T-helper 1 cell treated with Interleukin-12 subunit alpha and Interleukin-12 subunit beta and Interleukin-4 antibody, amounts not matched to agents 30 ng/mL and 1 ng/mL, for 36 hours (primary cell): ENCODE measurements at regions not wholly inside any gene's neighbourhood (a gene's known extent, or its start where the extent isn't known, plus 50 kb on each side); places are given as distances from the start of the nearest gene placed in this dataset.

Experiments
- intact Hi-C: fragments of 100-400 bp; cut with micrococcal nuclease; formaldehyde crosslinking; loops from one replicate; pipeline ENCODE4 v1.15.1; 2024

- intact Hi-C loops: no loop called here
Observed at GRCh38 chr10:23493711-23494110, 54.8 kb downstream of the OTUD1 start.

DNA sequence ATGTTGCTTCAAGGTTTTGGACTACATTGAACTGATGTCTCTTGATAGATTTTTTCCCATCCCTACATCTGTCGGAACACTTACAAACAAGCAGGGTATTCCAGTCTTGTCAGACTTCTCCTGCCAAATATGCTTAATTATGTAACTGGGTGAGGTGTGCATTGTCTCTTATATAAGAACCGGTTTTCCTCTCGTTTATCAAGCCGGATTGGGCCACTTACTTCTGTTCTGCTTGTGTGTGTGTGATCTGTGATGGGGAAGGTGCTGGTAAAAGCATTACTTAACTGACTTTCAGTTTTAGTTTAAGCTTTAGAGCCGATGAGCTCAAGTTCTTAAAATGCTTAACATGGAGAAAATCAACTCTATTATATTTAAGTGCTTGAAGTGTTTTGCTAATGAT lies 57.9 kb downstream of the OTUD1 start:
- intact Hi-C loops: no loop called here

GRCh38 chr10:23499372-23500132 lies 60.7 kb downstream of the OTUD1 start:
- intact Hi-C loops: no loop called here

- intact Hi-C loops: no loop called here
Observed at GRCh38 chr10:23505797-23506465, 67.1 kb downstream of the OTUD1 start.

DNA sequence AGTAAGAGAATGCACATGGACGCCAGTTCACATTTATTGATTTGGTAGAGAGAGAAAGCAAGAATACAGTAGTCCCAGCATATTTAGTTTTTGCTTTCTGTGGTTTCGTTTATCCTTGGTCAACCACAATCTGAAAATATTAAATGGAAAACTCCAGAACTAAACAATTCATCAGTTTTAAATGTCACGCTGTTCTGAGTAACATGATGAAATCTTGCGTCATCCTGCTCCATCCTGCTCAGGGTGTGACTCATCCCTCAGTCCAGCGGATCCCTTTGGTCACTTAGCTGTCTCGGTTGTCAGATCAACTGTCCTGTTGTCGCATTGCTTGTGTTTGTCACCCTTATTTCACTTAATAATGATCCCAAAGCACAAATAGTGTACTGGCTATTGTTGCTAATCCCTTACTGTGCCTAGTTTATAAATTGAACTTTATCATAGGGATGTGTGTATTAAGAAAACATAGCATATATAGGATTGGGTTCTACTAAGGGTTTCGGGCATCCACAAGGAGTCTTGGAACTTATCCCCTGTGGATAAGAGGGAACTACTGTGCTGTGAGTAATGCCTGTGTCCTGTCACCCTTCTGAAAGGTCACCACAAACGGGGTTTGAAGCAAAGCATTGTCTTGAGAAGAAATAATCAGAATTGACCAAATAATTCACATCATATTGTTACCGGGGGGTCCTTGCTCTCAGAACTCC lies 73.6 kb downstream of the OTUD1 start:
- intact Hi-C loops: loop anchor here (5.0 kb wide), 1 partner anchor 65 kb away; no protein-coding TSS in a partner anchor

- intact Hi-C loops: loop anchor here (5.0 kb wide), 1 partner anchor 66 kb away; no protein-coding TSS in a partner anchor
Observed at GRCh38 chr10:23513621-23514020, 74.7 kb downstream of the OTUD1 start.

GRCh38 chr10:23514321-23514720 lies 75.4 kb downstream of the OTUD1 start:
- intact Hi-C loops: loop anchor here (5.0 kb wide), 1 partner anchor 67 kb away; no protein-coding TSS in a partner anchor

GRCh38 chr10:23516530-23516929 lies 77.7 kb downstream of the OTUD1 start:
- intact Hi-C loops: loop anchor here (1.0 kb wide), 1 partner anchor 187 kb away; no protein-coding TSS in a partner anchor

- intact Hi-C loops: no loop called here
Observed at GRCh38 chr10:23517155-23517554, 78.3 kb downstream of the OTUD1 start.

DNA sequence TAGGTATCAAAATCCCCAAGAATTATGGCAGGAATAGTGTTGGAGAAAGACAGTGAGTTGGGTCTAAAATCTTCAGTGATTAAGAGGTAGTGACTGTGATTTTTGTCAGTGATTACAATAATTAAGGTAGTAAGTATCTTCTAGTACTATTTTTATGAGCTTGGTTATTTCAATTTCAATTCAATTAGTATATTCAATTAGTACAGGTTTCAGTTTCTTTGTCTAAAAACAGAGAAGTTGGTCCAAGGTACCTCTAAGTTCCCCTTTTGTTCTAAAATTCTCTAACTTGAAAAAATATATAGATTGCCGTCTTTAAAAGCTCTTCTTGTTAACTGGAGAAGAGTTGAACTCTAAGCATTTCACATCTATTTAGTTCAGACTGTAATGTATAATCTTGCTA lies 82.9 kb downstream of the OTUD1 start:
- intact Hi-C loops: no loop called here

DNA sequence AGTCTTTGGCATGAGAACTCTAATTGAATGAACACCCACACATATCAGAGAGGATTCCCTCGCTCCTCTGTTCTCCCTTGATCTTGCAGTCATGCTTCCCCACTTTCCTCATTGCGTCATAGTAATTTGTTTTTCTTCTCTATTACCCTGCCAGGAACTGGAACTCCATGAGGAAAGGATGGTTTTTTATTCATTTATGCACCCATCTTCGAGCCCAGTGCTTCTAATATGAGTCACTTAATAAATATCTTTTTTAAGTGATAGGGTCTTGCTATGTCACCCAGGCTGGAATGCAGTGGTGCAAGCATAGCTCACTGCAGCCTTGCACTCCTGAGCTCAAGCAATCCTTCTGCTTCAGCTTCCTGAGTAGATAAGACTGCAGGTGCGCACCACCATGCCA lies 83.5 kb downstream of the OTUD1 start:
- intact Hi-C loops: no loop called here

DNA sequence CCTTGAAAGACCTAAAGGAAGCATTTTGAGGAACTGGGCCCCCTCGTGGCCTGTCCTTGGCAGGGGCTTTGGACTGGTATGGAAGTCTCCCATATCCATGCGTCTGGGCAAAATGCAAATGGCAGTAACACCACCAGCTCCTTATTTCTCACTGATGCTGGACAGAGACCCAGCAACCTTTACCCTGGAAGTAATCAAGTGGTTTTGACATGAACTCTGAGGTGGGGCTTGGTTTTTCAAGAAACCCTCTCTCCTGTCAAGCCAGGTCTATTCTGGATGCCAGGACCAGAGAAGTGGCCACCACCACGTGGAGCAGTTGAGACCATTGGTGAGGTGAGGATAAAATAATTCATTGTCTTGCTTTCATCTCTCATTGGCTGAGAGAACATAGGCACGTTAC lies 84.4 kb downstream of the OTUD1 start:
- intact Hi-C loops: no loop called here

- intact Hi-C loops: loop anchor here (1.0 to 2.0 kb wide), 3 partner anchors 199 to 367 kb away; no protein-coding TSS in a partner anchor
Observed at GRCh38 chr10:23525406-23525805, 86.5 kb downstream of the OTUD1 start.

GRCh38 chr10:23528419-23528818 lies 89.5 kb downstream of the OTUD1 start:
- intact Hi-C loops: no loop called here

DNA sequence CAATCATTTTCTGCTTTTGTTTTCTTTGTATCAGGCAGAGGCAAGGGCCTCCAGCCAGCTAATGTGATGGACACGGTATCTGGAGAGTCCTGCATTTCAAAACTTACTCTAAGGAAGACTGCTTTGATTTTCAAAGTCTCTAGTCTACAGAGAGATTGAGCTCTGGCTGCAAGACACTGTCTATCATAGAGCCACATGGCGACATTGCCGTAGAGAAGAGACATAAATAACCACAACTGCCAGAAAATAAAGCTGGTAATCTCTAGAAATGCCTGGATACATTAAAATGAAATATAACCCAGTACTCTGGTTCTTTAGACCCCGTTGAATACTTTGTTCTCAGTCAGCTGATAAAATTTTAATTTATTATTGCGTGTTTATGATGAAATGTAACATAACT lies 90.8 kb downstream of the OTUD1 start:
- intact Hi-C loops: loop anchor here (1.0 to 5.0 kb wide), 4 partner anchors 89 to 668 kb away; no protein-coding TSS in a partner anchor

DNA sequence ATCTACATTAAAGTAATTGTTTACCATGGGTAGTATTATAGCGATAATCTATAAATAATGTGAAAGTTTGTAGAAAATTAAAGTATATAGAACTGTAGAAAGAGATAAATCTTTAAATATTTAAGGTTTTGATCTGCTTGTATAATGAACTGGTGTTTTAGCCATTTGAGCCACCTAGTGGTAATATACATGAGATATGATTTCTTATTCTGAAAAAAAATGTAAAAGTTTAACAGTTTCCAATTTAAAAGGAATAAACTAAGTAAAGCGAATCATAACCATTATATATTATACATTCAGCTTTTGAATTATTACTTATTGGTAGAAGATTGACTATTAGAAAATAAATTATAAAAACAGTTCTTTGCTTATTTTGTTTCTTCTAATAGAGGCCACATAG lies 91.2 kb downstream of the OTUD1 start:
- intact Hi-C loops: loop anchor here (1.0 to 5.0 kb wide), 4 partner anchors 89 to 667 kb away; no protein-coding TSS in a partner anchor

DNA sequence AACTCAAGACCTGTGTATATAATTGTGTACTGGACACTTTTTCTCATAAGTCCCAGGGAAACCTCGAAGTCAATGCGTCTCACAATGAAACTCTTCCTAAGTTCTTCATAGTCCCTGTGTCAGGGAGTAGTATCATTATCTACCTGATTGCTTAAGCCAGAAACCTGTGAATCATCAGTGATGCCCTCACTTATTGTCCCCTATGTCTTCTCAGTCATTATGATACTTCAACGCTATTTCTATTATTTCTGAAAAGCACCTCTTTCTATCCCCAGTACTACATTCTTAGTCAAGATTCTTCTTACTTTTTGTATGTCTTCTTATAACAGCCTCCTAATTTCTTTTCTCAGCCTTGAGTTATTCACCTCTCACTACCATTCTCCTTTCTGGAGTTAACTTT lies 94.3 kb downstream of the OTUD1 start:
- intact Hi-C loops: loop anchor here (5.0 kb wide), 1 partner anchor 664 kb away; no protein-coding TSS in a partner anchor

GRCh38 chr10:23534326-23534725 lies 95.5 kb downstream of the OTUD1 start:
- intact Hi-C loops: loop anchor here (5.0 kb wide), 1 partner anchor 663 kb away; no protein-coding TSS in a partner anchor

- intact Hi-C loops: loop anchor here (5.0 kb wide), 1 partner anchor 663 kb away; no protein-coding TSS in a partner anchor
Observed at GRCh38 chr10:23534761-23535160, 95.9 kb downstream of the OTUD1 start.

DNA sequence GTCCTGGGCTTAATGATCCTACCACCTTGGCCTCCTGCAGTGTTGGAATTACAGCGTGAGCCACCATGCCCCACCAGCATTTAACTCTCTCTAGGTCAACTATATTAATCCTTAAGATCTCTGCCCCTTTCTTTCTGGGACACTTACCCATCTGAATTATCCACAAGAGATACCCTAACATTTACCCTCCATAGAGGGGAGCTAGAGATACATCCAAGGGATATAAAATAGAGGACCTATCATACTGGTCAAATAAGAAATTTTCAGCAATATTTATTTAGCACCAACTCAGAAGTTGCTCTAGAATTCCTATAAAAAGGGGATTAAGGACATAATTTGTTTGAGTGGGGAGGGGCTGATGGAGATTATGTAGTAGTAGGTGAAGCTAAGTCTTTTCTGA lies 96.5 kb downstream of the OTUD1 start:
- intact Hi-C loops: no loop called here

- intact Hi-C loops: no loop called here
Observed at GRCh38 chr10:23538968-23539367, 100.1 kb downstream of the OTUD1 start.
